ENCODE measurements at regions not wholly inside any gene's neighbourhood (a gene's known extent, or its start where the extent isn't known, plus 50 kb on each side); places are given as distances from the start of the nearest gene placed in this dataset.

GRCh38 chr12:87413784-87414183 is 615.4 kb downstream of the C12orf50 start:
- TF ChIP-seq, protein P1, sequence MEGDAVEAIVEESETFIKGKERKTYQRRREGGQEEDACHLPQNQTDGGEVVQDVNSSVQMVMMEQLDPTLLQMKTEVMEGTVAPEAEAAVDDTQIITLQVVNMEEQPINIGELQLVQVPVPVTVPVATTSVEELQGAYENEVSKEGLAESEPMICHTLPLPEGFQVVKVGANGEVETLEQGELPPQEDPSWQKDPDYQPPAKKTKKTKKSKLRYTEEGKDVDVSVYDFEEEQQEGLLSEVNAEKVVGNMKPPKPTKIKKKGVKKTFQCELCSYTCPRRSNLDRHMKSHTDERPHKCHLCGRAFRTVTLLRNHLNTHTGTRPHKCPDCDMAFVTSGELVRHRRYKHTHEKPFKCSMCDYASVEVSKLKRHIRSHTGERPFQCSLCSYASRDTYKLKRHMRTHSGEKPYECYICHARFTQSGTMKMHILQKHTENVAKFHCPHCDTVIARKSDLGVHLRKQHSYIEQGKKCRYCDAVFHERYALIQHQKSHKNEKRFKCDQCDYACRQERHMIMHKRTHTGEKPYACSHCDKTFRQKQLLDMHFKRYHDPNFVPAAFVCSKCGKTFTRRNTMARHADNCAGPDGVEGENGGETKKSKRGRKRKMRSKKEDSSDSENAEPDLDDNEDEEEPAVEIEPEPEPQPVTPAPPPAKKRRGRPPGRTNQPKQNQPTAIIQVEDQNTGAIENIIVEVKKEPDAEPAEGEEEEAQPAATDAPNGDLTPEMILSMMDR (IDR thresholded peaks at IDR 0.05), result no peak
- TF ChIP-seq POLR2A (IDR thresholded peaks at IDR 0.05) (no peak), POLR2AphosphoS5 (IDR thresholded peaks at IDR 0.05) (no peak)

Data from transverse colon (tissue), 4 donors.